Mucosa of rectum (tissue), 2 donors: ENCODE measurements at regions not wholly inside any gene's neighbourhood (a gene's known extent, or its start where the extent isn't known, plus 50 kb on each side); places are given as distances from the start of the nearest gene placed in this dataset.
"Not testable (repeated sequence)": the region's sequence is repeated elsewhere in the genome, so short reads cannot be mapped to it uniquely, and the experiment has no call there.

Source experiments
- H3K27ac ChIP-seq, 2 donors: one replicate each; pipeline ENCODE4 v1.7.0; 2013; ENCODE audit warnings: inconsistent platforms in 2 of 2, low read depth in 2 of 2, low read length in 2 of 2
- H3K27me3 ChIP-seq, 2 donors: one replicate each; pipeline ENCODE4 v1.7.0; 2013; ENCODE audit warnings: low read length in 2 of 2; ENCODE audit not compliant: control insufficient read depth in 2 of 2, insufficient read depth in 2 of 2
- H3K36me3 ChIP-seq, 2 donors: one replicate each; pipeline ENCODE4 v1.7.0; 2013; ENCODE audit warnings: low read length in 2 of 2; ENCODE audit not compliant: control insufficient read depth in 2 of 2, insufficient read depth in 2 of 2
- H3K4me1 ChIP-seq, 2 donors: one replicate each; pipeline ENCODE4 v1.7.0; 2013; ENCODE audit warnings: low read length in 2 of 2, mild to moderate bottlenecking in 1 of 2; ENCODE audit not compliant: control insufficient read depth in 2 of 2, insufficient read depth in 2 of 2
- H3K4me3 ChIP-seq, 2 donors: one replicate each; pipeline ENCODE4 v1.7.0; 2013; ENCODE audit warnings: low read length in 2 of 2
- H3K9ac ChIP-seq, 2 donors: one replicate each; pipeline ENCODE4 v1.7.0; 2013; ENCODE audit warnings: low read length in 2 of 2, low read depth in 1 of 2, mild to moderate bottlenecking in 1 of 2
- H3K9me3 ChIP-seq, 2 donors: one replicate each; pipeline ENCODE4 v1.7.0; 2013; ENCODE audit warnings: low read length in 2 of 2; ENCODE audit not compliant: control insufficient read depth in 2 of 2
- donor health status: healthy.
- donor health status: Normal muscosa, but diverticular disease.

GRCh38 chrX:13467243-13467642 is 102.2 kb upstream of the EGFL6 start:
- Histone ChIP-seq H3K9ac (no peak overlapping the region), H3K4me1 (peaks cover 0 to 2% of the 10 kb centered on the region in 2 donors), H3K36me3 (no peaks in the 10 kb centered on the region), H3K27ac (no peak overlapping the region), H3K27me3 (peaks cover 3 to 9% of the 10 kb centered on the region in 2 donors), H3K9me3 (peaks cover 0 to 2% of the 10 kb centered on the region in 2 donors), H3K4me3 (no peak overlapping the region)

GRCh38 chrX:13464599-13465275 is 104.7 kb upstream of the EGFL6 start:
- Histone ChIP-seq H3K4me1 (peaks cover 0 to 2% of the 10 kb centered on the region in 2 donors), H3K9ac (no peak overlapping the region), H3K9me3 (peaks cover 0 to 2% of the 10 kb centered on the region in 2 donors), H3K27me3 (peaks cover 4 to 7% of the 10 kb centered on the region in 2 donors), H3K36me3 (no peaks in the 10 kb centered on the region), H3K27ac (no peak overlapping the region), H3K4me3 (no peak overlapping the region)

GRCh38 chrX:13463608-13464007 is 105.8 kb upstream of the EGFL6 start:
- no peak overlapping the region for H3K9ac ChIP-seq
- H3K27ac ChIP-seq, result no peak overlapping the region
- H3K4me1 ChIP-seq, result peaks cover 0 to 2% of the 10 kb centered on the region in 2 donors
- peaks cover 0 to 2% of the 10 kb centered on the region in 2 donors for H3K9me3 ChIP-seq
- no peak overlapping the region for H3K4me3 ChIP-seq
- H3K27me3 ChIP-seq, result peaks cover 3 to 7% of the 10 kb centered on the region in 2 donors
- H3K36me3 ChIP-seq, result no peaks in the 10 kb centered on the region

GRCh38 chrX:13452283-13452682 is 117.1 kb upstream of the EGFL6 start:
- no peak overlapping the region for H3K9ac ChIP-seq
- H3K27me3 ChIP-seq, result peaks cover 5 to 8% of the 10 kb centered on the region in 2 donors
- H3K36me3 ChIP-seq, result no peaks in the 10 kb centered on the region
- no peak overlapping the region for H3K4me3 ChIP-seq
- no peaks in the 10 kb centered on the region for H3K4me1 ChIP-seq
- no peaks in the 10 kb centered on the region for H3K9me3 ChIP-seq
- H3K27ac ChIP-seq, result no peak overlapping the region

- Histone ChIP-seq H3K27ac (no peak overlapping the region), H3K9me3 (no peaks in the 10 kb centered on the region), H3K27me3 (peaks cover 2 to 4% of the 10 kb centered on the region in 2 donors), H3K9ac (no peak overlapping the region), H3K4me1 (no peaks in the 10 kb centered on the region), H3K4me3 (no peak overlapping the region), H3K36me3 (no peaks in the 10 kb centered on the region)
Observed at GRCh38 chrX:13449441-13449840, 120.0 kb upstream of the EGFL6 start.

GRCh38 chrX:13448941-13449340 is 120.5 kb upstream of the EGFL6 start:
- no peaks in the 10 kb centered on the region for H3K36me3 ChIP-seq

GRCh38 chrX:13441608-13442007 is 121.8 kb upstream of the ATXN3L start:
- H3K27ac ChIP-seq, H3K9ac ChIP-seq, H3K9me3 ChIP-seq, H3K27me3 ChIP-seq, H3K4me3 ChIP-seq, H3K4me1 ChIP-seq, H3K36me3 ChIP-seq: not testable (repeated sequence)

More at GRCh38 chrX:13448941-13449340, 120.5 kb upstream of the EGFL6 start:
- H3K9ac ChIP-seq, result no peak overlapping the region
- H3K4me1 ChIP-seq, result no peaks in the 10 kb centered on the region
- no peak overlapping the region for H3K4me3 ChIP-seq
- no peaks in the 10 kb centered on the region for H3K9me3 ChIP-seq
- H3K27me3 ChIP-seq, result peaks cover 0 to 2% of the 10 kb centered on the region in 2 donors
- no peak overlapping the region for H3K27ac ChIP-seq

GRCh38 chrX:13440176-13440575 is 120.3 kb upstream of the ATXN3L start:
- H3K9me3 ChIP-seq, result no peaks in the 10 kb centered on the region
- H3K27ac ChIP-seq, result no peak overlapping the region
- H3K4me3 ChIP-seq, result no peak overlapping the region
- H3K36me3 ChIP-seq, result no peaks in the 10 kb centered on the region
- H3K4me1 ChIP-seq, result no peaks in the 10 kb centered on the region
- H3K9ac ChIP-seq, result no peak overlapping the region
- H3K27me3 ChIP-seq, result peaks cover 0 to 11% of the 10 kb centered on the region in 2 donors

- no peak overlapping the region for H3K27ac ChIP-seq
- no peaks in the 10 kb centered on the region for H3K4me1 ChIP-seq
- no peaks in the 10 kb centered on the region for H3K36me3 ChIP-seq
- no peak overlapping the region for H3K9ac ChIP-seq
- H3K27me3 ChIP-seq, result peaks cover 6 to 9% of the 10 kb centered on the region in 2 donors
- H3K9me3 ChIP-seq, result no peaks in the 10 kb centered on the region
- H3K4me3 ChIP-seq, result no peak overlapping the region
Observed at GRCh38 chrX:13433298-13433605, 113.4 kb upstream of the ATXN3L start.

- H3K9me3 ChIP-seq, result no peaks in the 10 kb centered on the region
- H3K9ac ChIP-seq, result no peak overlapping the region
- H3K4me3 ChIP-seq, result no peak overlapping the region
- H3K36me3 ChIP-seq, result no peaks in the 10 kb centered on the region
- H3K4me1 ChIP-seq, result no peaks in the 10 kb centered on the region
- H3K27me3 ChIP-seq, result peaks cover 6 to 9% of the 10 kb centered on the region in 2 donors
- no peak overlapping the region for H3K27ac ChIP-seq
Observed at GRCh38 chrX:13432414-13433297, 112.8 kb upstream of the ATXN3L start.
